ENCODE measurements at regions not wholly inside any gene's neighbourhood (a gene's known extent, or its start where the extent isn't known, plus 50 kb on each side); places are given as distances from the start of the nearest gene placed in this dataset.
A peak's percentile ranks its signal among the peaks of the same experiment; 100 is the strongest.

DNA sequence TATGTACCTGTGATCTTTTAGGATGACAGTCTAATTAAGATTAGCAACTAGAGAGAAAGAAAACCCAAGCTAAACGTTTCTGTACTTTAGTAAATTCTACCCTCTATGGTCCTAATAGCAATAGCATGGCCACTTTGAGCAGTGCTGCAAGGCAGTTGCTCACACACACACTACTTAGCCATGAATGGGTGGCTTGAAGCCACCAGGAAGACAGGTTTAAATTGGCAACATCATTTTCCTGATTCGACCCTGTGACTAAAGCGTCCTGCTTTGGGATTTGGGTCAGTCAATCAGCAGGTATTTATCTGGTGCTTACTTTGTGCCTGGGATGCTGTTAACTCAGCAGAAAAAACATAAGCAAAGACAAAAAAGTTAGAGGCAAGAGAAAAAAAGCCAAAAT lies 150.6 kb downstream of the ARRDC3 start:
- TF ChIP-seq CTCF (IDR thresholded peaks at IDR 0.05), result no peak
- H3K4me3 ChIP-seq, result no peak overlapping the region
- no peaks in the 10 kb centered on the region for H3K27me3 ChIP-seq
- no peaks in the 10 kb centered on the region for H3K4me1 ChIP-seq
- no peak for DNase-seq
- no peaks in the 10 kb centered on the region for H3K9me3 ChIP-seq
- H3K27ac ChIP-seq, result no peak overlapping the region
- no peak for ATAC-seq
- intact Hi-C loops (cut with DNase I), result no loop called here
- no peaks in the 10 kb centered on the region for H3K36me3 ChIP-seq

DNA sequence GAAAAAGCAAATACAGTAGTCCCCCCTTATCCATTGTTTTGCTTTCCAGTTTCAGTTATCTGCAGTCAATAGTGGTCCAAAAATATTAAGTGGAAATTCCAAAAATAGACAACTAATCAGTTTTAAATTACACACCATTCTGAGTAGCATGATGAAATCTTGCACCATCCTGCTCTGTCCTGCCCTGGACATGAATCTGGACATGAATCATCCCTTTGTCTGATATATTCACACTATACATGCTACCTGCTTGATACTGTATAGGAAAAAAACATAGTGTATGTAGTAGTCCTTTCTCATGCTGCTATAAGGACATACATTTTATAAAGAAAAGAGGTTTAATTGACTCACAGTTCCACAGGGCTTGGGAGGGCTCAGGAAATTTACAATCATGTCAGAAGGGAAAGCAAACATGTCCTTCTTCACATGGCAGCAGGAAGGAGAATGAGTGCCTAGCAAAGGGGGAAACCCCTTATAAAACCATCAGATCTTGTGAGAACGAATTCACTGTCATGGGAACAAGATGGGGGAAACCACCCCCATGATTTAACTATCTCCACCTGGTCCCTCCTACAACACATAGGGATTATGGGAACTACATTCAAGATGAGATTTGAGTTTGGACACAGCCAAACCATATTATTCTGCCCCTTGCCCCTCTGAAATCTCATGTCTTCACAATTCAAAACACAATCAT lies 153.9 kb downstream of the ARRDC3 start:
- H3K4me3 ChIP-seq, result no peak overlapping the region
- TF ChIP-seq CTCF (IDR thresholded peaks at IDR 0.05), result no peak
- H3K4me1 ChIP-seq, result no peaks in the 10 kb centered on the region
- H3K27ac ChIP-seq, result no peak overlapping the region
- DNase-seq (no peak), ATAC-seq (no peak)
- intact Hi-C loops (cut with DNase I), result no loop called here
- no peaks in the 10 kb centered on the region for H3K27me3 ChIP-seq
- H3K36me3 ChIP-seq, result no peaks in the 10 kb centered on the region
- H3K9me3 ChIP-seq, result no peaks in the 10 kb centered on the region

- no peaks in the 10 kb centered on the region for H3K36me3 ChIP-seq
- no peak for TF ChIP-seq CTCF (IDR thresholded peaks at IDR 0.05)
- no peaks in the 10 kb centered on the region for H3K4me1 ChIP-seq
- DNase-seq (no peak), ATAC-seq (no peak)
- no peaks in the 10 kb centered on the region for H3K27me3 ChIP-seq
- no peak overlapping the region for H3K4me3 ChIP-seq
- no peak overlapping the region for H3K27ac ChIP-seq
- no peaks in the 10 kb centered on the region for H3K9me3 ChIP-seq
- intact Hi-C loops (cut with DNase I), result no loop called here
Observed at GRCh38 chr5:91228188-91228587, 154.9 kb downstream of the ARRDC3 start.

- H3K36me3 ChIP-seq, result no peaks in the 10 kb centered on the region
- ATAC-seq, result peak; percentile 87
- peak; percentile 43 for TF ChIP-seq CTCF (IDR thresholded peaks at IDR 0.05)
- no peaks in the 10 kb centered on the region for H3K4me1 ChIP-seq
- H3K27ac ChIP-seq, result no peak overlapping the region
- no peak overlapping the region for H3K4me3 ChIP-seq
- H3K27me3 ChIP-seq, result no peaks in the 10 kb centered on the region
- intact Hi-C loops (cut with DNase I), result no loop called here
- no peaks in the 10 kb centered on the region for H3K9me3 ChIP-seq
- DNase-seq, result peak; percentile 67
Observed at GRCh38 chr5:91225848-91226686, 157.1 kb downstream of the ARRDC3 start.

GRCh38 chr5:91224969-91225368 lies 158.1 kb downstream of the ARRDC3 start:
- intact Hi-C loops (cut with DNase I), result no loop called here
- TF ChIP-seq CTCF (IDR thresholded peaks at IDR 0.05), result no peak
- DNase-seq (no peak), ATAC-seq (peak; percentile 27)
- Histone ChIP-seq H3K4me1 (peaks cover under 1% of the 10 kb centered on the region), H3K36me3 (no peaks in the 10 kb centered on the region), H3K27ac (no peak overlapping the region), H3K9me3 (no peaks in the 10 kb centered on the region), H3K4me3 (no peak overlapping the region), H3K27me3 (no peaks in the 10 kb centered on the region)
